GM23338 (cell line): ENCODE measurements at regions not wholly inside any gene's neighbourhood (a gene's known extent, or its start where the extent isn't known, plus 50 kb on each side); places are given as distances from the start of the nearest gene placed in this dataset.

Experiments used
- ATAC-seq: fragments of 200-7000 bp; cut with Tn5 transposase; 3 replicates; pipeline ENCODE4 v1.9.1; 2020
- DNase-seq: peaks from one replicate; pipeline ENCODE4 v3.0.0-alpha.2; 2015; ENCODE audit warnings: low spot score
- H2AFZ ChIP-seq: fragments of 200-600 bp; sonication (generic); 2 replicates; pipeline ENCODE4 v1.8.0; 2016; ENCODE audit warnings: antibody characterized with exemption, mild to moderate bottlenecking, moderate library complexity
- H3F3A ChIP-seq: fragments of 200-600 bp; sonication (generic); replicated peaks from 2 replicates; pipeline ENCODE4 v1.8.0; 2017; ENCODE audit warnings: antibody characterized with exemption, mixed run types, low read depth
- H3K27ac ChIP-seq: fragments of 200-600 bp; sonication (generic); 2 replicates; pipeline ENCODE4 v1.6.1; 2016; ENCODE audit warnings: low read depth
- H3K27me3 ChIP-seq: fragments of 200-600 bp; sonication (generic); 2 replicates; pipeline ENCODE4 v1.8.0; 2016; ENCODE audit warnings: mild to moderate bottlenecking, mixed run types, moderate library complexity; ENCODE audit not compliant: insufficient read depth
- H3K36me3 ChIP-seq: fragments of 200-600 bp; sonication (generic); 2 replicates; pipeline ENCODE4 v1.8.0; 2016; ENCODE audit warnings: mild to moderate bottlenecking; ENCODE audit not compliant: insufficient read depth
- H3K4me1 ChIP-seq: fragments of 200-600 bp; sonication (generic); 2 replicates; pipeline ENCODE4 v1.8.0; 2016; ENCODE audit warnings: mild to moderate bottlenecking, moderate library complexity; ENCODE audit not compliant: insufficient read depth
- H3K4me2 ChIP-seq: fragments of 200-600 bp; sonication (generic); 2 replicates; pipeline ENCODE4 v1.7.1; 2017; ENCODE audit warnings: mixed run types
- H3K4me3 ChIP-seq: fragments of 200-600 bp; sonication (generic); 2 replicates; pipeline ENCODE4 v1.6.1; 2016; ENCODE audit warnings: mixed run types
- H3K79me2 ChIP-seq: fragments of 200-600 bp; sonication (generic); replicated peaks from 2 replicates; pipeline ENCODE4 v1.8.0; 2017; ENCODE audit warnings: mild to moderate bottlenecking; ENCODE audit not compliant: insufficient read depth
- H3K9me2 ChIP-seq: fragments of 200-600 bp; sonication (generic); 2 replicates; pipeline ENCODE4 v1.8.0; 2017; ENCODE audit not compliant: insufficient read depth
- H4K20me1 ChIP-seq: fragments of 200-600 bp; sonication (generic); replicated peaks from 2 replicates; pipeline ENCODE4 v1.8.0; 2017; ENCODE audit warnings: mild to moderate bottlenecking; ENCODE audit not compliant: insufficient read depth
- H3K27ac Mint-ChIP-seq: 2 replicates; pipeline ENCODE4 v1.8.0; 2020; ENCODE audit warnings: inconsistent platforms, mild to moderate bottlenecking, moderate library complexity, mixed read lengths
- H3K27me3 Mint-ChIP-seq: 3 replicates; pipeline ENCODE4 v1.8.0; 2022; ENCODE audit warnings: low read depth, mild to moderate bottlenecking, moderate library complexity, mixed read lengths, inconsistent platforms; ENCODE audit not compliant: insufficient read depth, poor library complexity
- H3K36me3 Mint-ChIP-seq: 3 replicates; pipeline ENCODE4 v1.8.0; 2021; ENCODE audit warnings: low read depth, mild to moderate bottlenecking, inconsistent platforms, moderate library complexity, mixed read lengths
- H3K4me1 Mint-ChIP-seq: 3 replicates; pipeline ENCODE4 v1.8.0; 2020; ENCODE audit warnings: mild to moderate bottlenecking, inconsistent platforms, mixed read lengths
- H3K4me3 Mint-ChIP-seq: 3 replicates; pipeline ENCODE4 v1.8.0; 2021; ENCODE audit warnings: moderate library complexity, mild to moderate bottlenecking, inconsistent platforms, mixed read lengths
- H3K9me3 Mint-ChIP-seq: 3 replicates; pipeline ENCODE4 v1.8.0; 2020; ENCODE audit warnings: moderate library complexity, mild to moderate bottlenecking, inconsistent platforms, mixed read lengths
- CREB1 ChIP-seq: fragments of 250-450 bp; sonication (Bioruptor Pico); IDR thresholded peaks from 2 replicates; pipeline ENCODE4 v1.5.0; 2020; ENCODE audit warnings: low read depth, mild to moderate bottlenecking, moderate library complexity
- CTCF ChIP-seq, 2 experiments: fragments of 200-600 bp in 1 of 2; sonication (generic) in 1 of 2; conservative IDR thresholded peaks; 2 replicates each; pipeline versions ENCODE4 v1.5.1 to v1.6.1; 2016 to 2017; ENCODE audit warnings: antibody characterized with exemption in 2 of 2, low read depth in 2 of 2, mild to moderate bottlenecking in 2 of 2, moderate library complexity in 1 of 2
- ETS1 ChIP-seq: IDR thresholded peaks from 2 replicates; pipeline ENCODE4 v1.6.1; 2016; ENCODE audit warnings: antibody characterized with exemption
- EZH2 ChIP-seq: fragments of 200-600 bp; sonication (generic); IDR thresholded peaks from one replicate; pipeline ENCODE4 v1.8.0; 2017; ENCODE audit warnings: antibody characterized with exemption, mild to moderate bottlenecking, low read depth; ENCODE audit not compliant: unreplicated experiment
- EZH2phosphoT487 ChIP-seq: fragments of 200-600 bp; sonication (generic); IDR thresholded peaks from one replicate; pipeline ENCODE4 v1.8.1; 2018; ENCODE audit warnings: antibody characterized with exemption; ENCODE audit not compliant: unreplicated experiment
- JUNB ChIP-seq: IDR thresholded peaks from one replicate; pipeline ENCODE4 v1.6.1; 2016; ENCODE audit warnings: antibody characterized with exemption; ENCODE audit not compliant: unreplicated experiment
- NANOG ChIP-seq: IDR thresholded peaks from 2 replicates; pipeline ENCODE4 v1.6.1; 2016; ENCODE audit warnings: antibody characterized with exemption, borderline replicate concordance
- POLR2AphosphoS5 ChIP-seq: IDR thresholded peaks from 2 replicates; pipeline ENCODE4 v1.6.1; 2016; ENCODE audit warnings: antibody characterized with exemption, low read depth
- REST ChIP-seq: IDR thresholded peaks from one replicate; pipeline ENCODE4 v1.6.1; 2018; ENCODE audit warnings: antibody characterized with exemption; ENCODE audit not compliant: unreplicated experiment
- STAT1 ChIP-seq: IDR thresholded peaks from one replicate; pipeline ENCODE4 v1.6.1; 2016; ENCODE audit warnings: antibody characterized with exemption; ENCODE audit not compliant: unreplicated experiment
- ZNF114 ChIP-seq: fragments of 250-450 bp; sonication (Bioruptor Pico); IDR thresholded peaks from 2 replicates; pipeline ENCODE4 v1.5.0; 2020; ENCODE audit warnings: mild to moderate bottlenecking, moderate library complexity
- ZNF331 ChIP-seq: fragments of 250-450 bp; sonication (Bioruptor Pico); IDR thresholded peaks from 2 replicates; pipeline ENCODE4 v1.5.0; 2020; ENCODE audit warnings: low read depth, mild to moderate bottlenecking, moderate library complexity

- TF ChIP-seq CTCF (conservative IDR thresholded peaks at IDR 0.05; ENCODE audit: low read depth in 2 of 2) (no peak), ETS1 (no peak), EZH2phosphoT487 (no peak), EZH2 (no peak), ZNF331 (CRISPR knock-in tag) (no peak), ZNF114 (CRISPR knock-in tag) (no peak), JUNB (no peak), STAT1 (no peak), NANOG (no peak), CREB1 (CRISPR knock-in tag) (no peak), POLR2AphosphoS5 (no peak), REST (no peak)
These were observed 1457.2 kb upstream of the WWC1 start (continued) for GRCh38 chr5:166834246-166834645.

GRCh38 chr5:166845044-166845443 lies 1446.4 kb upstream of the WWC1 start:
- H3K4me1 Mint-ChIP-seq, result no peaks in the 10 kb centered on the region
- Histone ChIP-seq H3K4me3 (no peak overlapping the region), H3K4me2 (no peak overlapping the region), H3K9me2 (peaks cover 8% of the 10 kb centered on the region), H3K4me1 (no peaks in the 10 kb centered on the region), H3K27ac (no peak overlapping the region), H3F3A (no peaks in the 10 kb centered on the region), H3K79me2 (no peaks in the 10 kb centered on the region), H3K36me3 (no peaks in the 10 kb centered on the region), H2AFZ (no peak overlapping the region), H3K27me3 (no peaks in the 10 kb centered on the region), H4K20me1 (no peaks in the 10 kb centered on the region)
- DNase-seq, result peak; percentile 60
- peaks cover 6% of the 10 kb centered on the region; the same call in 1 of the 3 replicates for H3K36me3 Mint-ChIP-seq
- H3K27me3 Mint-ChIP-seq, result peaks cover 1% of the 10 kb centered on the region
- H3K27ac Mint-ChIP-seq, result no peak overlapping the region
- no peak overlapping the region for H3K4me3 Mint-ChIP-seq
- H3K9me3 Mint-ChIP-seq, result peaks cover 7% of the 10 kb centered on the region; the same call in 2 of the 3 replicates
- ATAC-seq, result no peak
- TF ChIP-seq EZH2, result no peak
- TF ChIP-seq CREB1 (CRISPR knock-in tag), result no peak
- no peak for TF ChIP-seq STAT1
- TF ChIP-seq REST, result peak; percentile 80
- TF ChIP-seq ZNF331 (CRISPR knock-in tag), result no peak
